Transverse colon (tissue), 4 donors: ENCODE measurements at regions not wholly inside any gene's neighbourhood (a gene's known extent, or its start where the extent isn't known, plus 50 kb on each side); places are given as distances from the start of the nearest gene placed in this dataset.
"Not testable (repeated sequence)": the region's sequence is repeated elsewhere in the genome, so short reads cannot be mapped to it uniquely, and the experiment has no call there.

Experiments used
- DNase-seq: peaks from one replicate; pipeline ENCODE4 v3.0.0-alpha.2; 2019
- H3K27ac ChIP-seq, 4 donors: fragments of 200-600 bp; sonication (generic); 2 replicates each; pipeline ENCODE4 v1.5.1; 2016 to 2018; ENCODE audit warnings: inconsistent platforms in 4 of 4
- H3K27me3 ChIP-seq: fragments of 200-600 bp; sonication (generic); 2 replicates; pipeline ENCODE4 v1.5.1; 2017; ENCODE audit warnings: inconsistent platforms
- H3K36me3 ChIP-seq, 4 donors: fragments of 200-600 bp; sonication (generic); 2 replicates each; pipeline ENCODE4 v1.5.1; 2017 to 2019; ENCODE audit warnings: inconsistent platforms in 4 of 4
- H3K4me1 ChIP-seq, 4 donors: fragments of 200-600 bp; sonication (generic); 2 replicates each; pipeline ENCODE4 v1.5.1; 2017 to 2020; ENCODE audit warnings: inconsistent platforms in 4 of 4
- H3K4me3 ChIP-seq, 4 donors: fragments of 200-600 bp; sonication (generic); 1 replicate in 1 of 4; 2 replicates in 3 of 4; pipeline versions ENCODE4 v1.5.1 to v1.6.1; 2017 to 2019; ENCODE audit warnings: inconsistent platforms in 4 of 4
- H3K9me3 ChIP-seq, 2 donors: fragments of 200-600 bp; sonication (generic); 2 replicates each; pipeline ENCODE4 v1.5.1; 2017 to 2019; ENCODE audit warnings: inconsistent platforms in 2 of 2
- WGBS, 2 donors: methylation state at CpG; one replicate each; pipeline ENCODE4 v1.1.5; 2018; ENCODE audit warnings: low coverage in 1 of 2; 5-methylcytosine and 5-hydroxymethylcytosine counted together
- in situ Hi-C, 4 donors: fragments of 200-750 bp; cut with MboI; loops; one replicate each; pipeline versions ENCODE4 v1.15.0 to v1.15.1; 2017; ENCODE audit warnings: low sequenced_read_pairs in 3 of 4, low pct_ligation_motif_present in 1 of 4, low pct_unique_long_range_greater_than_20kb in 1 of 4
- intact Hi-C: fragments of 100-400 bp; cut with DNase I; formaldehyde crosslinking; loops from one replicate; pipeline ENCODE4 v1.15.1; 2023; ENCODE audit warnings: low total_unique reads

- DNase-seq, H3K9me3 ChIP-seq, in situ Hi-C loops, H3K36me3 ChIP-seq, H3K4me3 ChIP-seq, H3K4me1 ChIP-seq, H3K27me3 ChIP-seq, intact Hi-C loops, H3K27ac ChIP-seq: not testable (repeated sequence)
- WGBS, 2 donors = 74% methylated on average over 5 of the region's 5 CpGs; no CpG with 5 or more reads in 1 of the 2 donors
Observed at GRCh38 chr2:90291168-90291883, 1599.9 kb downstream of the RPIA start.

- H3K36me3 ChIP-seq, intact Hi-C loops, in situ Hi-C loops, H3K27me3 ChIP-seq, H3K4me1 ChIP-seq, H3K4me3 ChIP-seq, H3K9me3 ChIP-seq, H3K27ac ChIP-seq, DNase-seq: not testable (repeated sequence)
- WGBS, 2 donors = 100% methylated on average over 1 of the region's 1 CpG; no CpG with 5 or more reads in 1 of the 2 donors
Observed at GRCh38 chr2:90291934-90292333, 1600.5 kb downstream of the RPIA start.

GRCh38 chr2:90292451-90292850 is 1601.0 kb downstream of the RPIA start:
- in situ Hi-C loops = not testable (repeated sequence)

GRCh38 chr2:90293224-90293623 is 1601.8 kb downstream of the RPIA start:
- intact Hi-C loops, H3K4me3 ChIP-seq, H3K9me3 ChIP-seq, in situ Hi-C loops, H3K4me1 ChIP-seq, H3K27me3 ChIP-seq, H3K36me3 ChIP-seq, H3K27ac ChIP-seq, DNase-seq: not testable (repeated sequence)
- WGBS, 2 donors = 80% methylated on average over 6 of the region's 6 CpGs; no CpG with 5 or more reads in 1 of the 2 donors

More at GRCh38 chr2:90292451-90292850, 1601.0 kb downstream of the RPIA start:
- H3K27ac ChIP-seq, H3K4me3 ChIP-seq, H3K27me3 ChIP-seq, DNase-seq, intact Hi-C loops, H3K9me3 ChIP-seq, H3K4me1 ChIP-seq, H3K36me3 ChIP-seq: not testable (repeated sequence)
- 88% methylated on average over 4 of the region's 4 CpGs; no CpG with 5 or more reads in 1 of the 2 donors for WGBS, 2 donors

GRCh38 chr2:90293806-90294205 is 1602.3 kb downstream of the RPIA start:
- 91 to 92% methylated on average over 5 to 9 of the region's 9 CpGs for WGBS, 2 donors
- H3K4me1 ChIP-seq, in situ Hi-C loops, intact Hi-C loops, H3K4me3 ChIP-seq, H3K27ac ChIP-seq, H3K9me3 ChIP-seq, H3K36me3 ChIP-seq, H3K27me3 ChIP-seq, DNase-seq: not testable (repeated sequence)

GRCh38 chr2:90295036-90295750 is 1603.7 kb downstream of the RPIA start:
- 75 to 87% methylated on average over 7 to 17 of the region's 17 CpGs for WGBS, 2 donors
- not testable (repeated sequence) for DNase-seq, H3K27ac ChIP-seq

GRCh38 chr2:90296484-90296777 is 1605.0 kb downstream of the RPIA start:
- in situ Hi-C loops, H3K9me3 ChIP-seq, H3K27ac ChIP-seq, H3K4me1 ChIP-seq, H3K27me3 ChIP-seq, intact Hi-C loops, H3K36me3 ChIP-seq, H3K4me3 ChIP-seq, DNase-seq: not testable (repeated sequence)

More at GRCh38 chr2:90295036-90295750, 1603.7 kb downstream of the RPIA start:
- intact Hi-C loops, H3K9me3 ChIP-seq, in situ Hi-C loops, H3K4me3 ChIP-seq, H3K4me1 ChIP-seq, H3K36me3 ChIP-seq, H3K27me3 ChIP-seq: not testable (repeated sequence)

GRCh38 chr2:90297701-90298100 is 1606.2 kb downstream of the RPIA start:
- intact Hi-C loops, H3K4me1 ChIP-seq, H3K9me3 ChIP-seq, DNase-seq, H3K36me3 ChIP-seq, H3K27me3 ChIP-seq, H3K4me3 ChIP-seq, H3K27ac ChIP-seq, in situ Hi-C loops: not testable (repeated sequence)
- 100% methylated on average over 1 of the region's 2 CpGs; no CpG with 5 or more reads in 1 of the 2 donors for WGBS, 2 donors

DNA sequence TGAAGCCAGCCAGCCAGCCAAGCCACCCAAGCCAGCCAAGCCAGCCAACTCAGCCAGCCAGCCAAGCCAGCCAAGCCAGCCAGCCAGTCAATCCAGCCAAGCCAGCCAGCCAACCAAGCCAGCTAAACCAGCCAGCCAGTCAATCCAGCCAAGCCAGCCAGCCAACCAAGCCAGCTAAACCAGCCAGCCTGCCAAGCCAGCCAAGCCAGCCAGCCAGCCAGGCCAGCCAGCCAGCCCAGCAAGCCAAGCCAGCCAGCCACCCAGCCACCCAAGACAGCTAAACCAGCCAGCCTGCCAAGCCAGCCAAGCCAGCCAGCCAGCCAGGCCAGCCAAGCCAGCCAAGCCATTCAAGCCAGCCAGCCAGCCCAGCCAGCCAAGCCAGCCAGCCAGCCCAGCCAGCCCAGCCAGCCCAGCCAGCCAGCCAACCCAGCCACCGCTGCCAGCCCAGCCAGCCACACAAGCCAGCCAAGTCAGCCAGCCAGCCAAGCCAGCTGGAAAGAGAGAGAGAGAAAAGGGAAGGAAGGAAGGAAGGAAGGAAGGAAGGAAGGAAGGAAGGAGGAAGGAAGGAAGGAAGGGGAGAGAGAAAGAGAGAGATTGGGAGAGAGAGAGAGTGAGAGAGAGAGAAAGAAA is 1606.8 kb downstream of the RPIA start:
- in situ Hi-C loops = not testable (repeated sequence)

DNA sequence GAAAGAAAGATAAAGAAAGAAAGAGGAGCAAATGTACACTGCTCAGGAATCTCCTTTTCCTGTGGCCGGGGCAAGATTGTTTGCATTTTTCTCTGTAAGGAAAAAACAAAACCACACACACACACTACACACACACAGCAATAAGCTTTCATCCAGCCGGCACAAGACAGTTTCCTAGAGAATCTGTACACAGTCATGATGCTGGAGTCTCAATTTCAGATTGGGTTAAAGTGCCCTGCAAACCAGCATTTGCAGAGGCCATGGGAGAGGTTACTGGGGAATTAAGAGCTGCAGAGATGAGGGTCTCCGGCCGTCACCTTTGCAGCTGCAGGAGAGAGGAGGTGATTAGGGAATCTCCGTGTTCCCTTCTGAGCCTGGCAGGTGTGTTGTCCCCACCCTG is 1607.5 kb downstream of the RPIA start:
- intact Hi-C loops, H3K27ac ChIP-seq, H3K9me3 ChIP-seq, DNase-seq, in situ Hi-C loops, H3K4me1 ChIP-seq, H3K27me3 ChIP-seq, H3K4me3 ChIP-seq, H3K36me3 ChIP-seq: not testable (repeated sequence)
- 35% methylated on average over 4 of the region's 5 CpGs; no CpG with 5 or more reads in 1 of the 2 donors for WGBS, 2 donors

More for the DNA sequence above, 1606.8 kb downstream of the RPIA start:
- H3K4me1 ChIP-seq, H3K4me3 ChIP-seq, intact Hi-C loops, DNase-seq, H3K27me3 ChIP-seq, H3K27ac ChIP-seq, H3K36me3 ChIP-seq, H3K9me3 ChIP-seq: not testable (repeated sequence)
- WGBS, 2 donors = no CpG with 5 or more reads among the region's 1 CpG
